Tibial artery (tissue), 4 donors: ENCODE measurements at regions not wholly inside any gene's neighbourhood (a gene's known extent, or its start where the extent isn't known, plus 50 kb on each side); places are given as distances from the start of the nearest gene placed in this dataset.

ENCODE experiments used
- DNase-seq, 2 donors: peaks; one replicate each; pipeline ENCODE4 v3.0.0-alpha.2; 2019
- H3K27ac ChIP-seq, 2 donors: fragments of 200-600 bp; sonication (generic) in 1 of 2; 1 replicate in 1 of 2; 2 replicates in 1 of 2; pipeline ENCODE4 v1.5.1; 2018 to 2019; ENCODE audit warnings: mild to moderate bottlenecking in 1 of 2
- H3K27me3 ChIP-seq, 2 donors: fragments of 200-600 bp; sonication (generic) in 1 of 2; one replicate each; pipeline versions ENCODE4 v1.5.1 to v1.6.0; 2016 to 2019
- H3K36me3 ChIP-seq, 3 donors: fragments of 200-600 bp; sonication (generic) in 2 of 3; one replicate each; pipeline ENCODE4 v1.5.1; 2016 to 2019; ENCODE audit warnings: mild to moderate bottlenecking in 2 of 3
- H3K4me1 ChIP-seq, 4 donors: fragments of 200-600 bp; sonication (generic) in 2 of 4; 1 replicate in 3 of 4; 2 replicates in 1 of 4; pipeline ENCODE4 v1.5.1; 2016 to 2019
- H3K4me3 ChIP-seq, 2 donors: fragments of 200-600 bp; sonication (generic) in 1 of 2; 1 replicate in 1 of 2; 2 replicates in 1 of 2; pipeline ENCODE4 v1.5.1; 2018 to 2019; ENCODE audit warnings: mild to moderate bottlenecking in 2 of 2
- H3K9me3 ChIP-seq, 3 donors: fragments of 200-600 bp; sonication (generic) in 1 of 3; one replicate each; pipeline ENCODE4 v1.5.1; 2016 to 2019
- intact Hi-C: fragments of 100-400 bp; cut with DNase I; formaldehyde crosslinking; loops from one replicate; pipeline ENCODE4 v1.15.0; 2023; ENCODE audit warnings: low total_unique reads
- TF ChIP-seq, protein P1 (sequence below), 2 experiments: fragments of 200-600 bp in 1 of 2; fragments of 450-650 bp in 1 of 2; IDR thresholded peaks; one replicate each; pipeline ENCODE4 v1.5.1; 2017 to 2019; ENCODE audit warnings: antibody characterized with exemption in 2 of 2, mild to moderate bottlenecking in 1 of 2, moderate library complexity in 1 of 2

DNA sequence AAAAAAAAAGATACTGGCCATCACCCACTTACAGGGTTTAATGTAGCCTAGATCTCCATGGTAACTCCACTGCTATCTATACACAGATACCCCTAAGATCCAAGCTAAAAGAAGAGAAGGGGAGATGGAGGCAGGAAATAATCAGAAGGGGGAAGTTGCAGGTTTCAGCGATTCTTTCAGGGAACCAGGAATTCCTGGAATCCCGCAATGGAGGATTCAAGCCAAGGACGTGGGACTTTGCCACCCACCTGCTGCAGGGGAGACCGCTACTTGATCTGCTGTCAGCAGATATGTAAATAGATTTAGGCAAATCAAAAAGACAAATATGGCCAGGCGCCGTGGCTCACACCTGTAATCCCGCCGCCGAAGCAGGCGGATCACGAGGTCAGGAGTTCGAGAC, 121.1 kb downstream of the AIPL1 start:
- H3K36me3 ChIP-seq: no peaks in the 10 kb centered on the region
- no peak for DNase-seq
- H3K9me3 ChIP-seq: no peaks in the 10 kb centered on the region
- no peaks in the 10 kb centered on the region for H3K27me3 ChIP-seq
- H3K27ac ChIP-seq: no peak overlapping the region
- TF ChIP-seq, protein P1, sequence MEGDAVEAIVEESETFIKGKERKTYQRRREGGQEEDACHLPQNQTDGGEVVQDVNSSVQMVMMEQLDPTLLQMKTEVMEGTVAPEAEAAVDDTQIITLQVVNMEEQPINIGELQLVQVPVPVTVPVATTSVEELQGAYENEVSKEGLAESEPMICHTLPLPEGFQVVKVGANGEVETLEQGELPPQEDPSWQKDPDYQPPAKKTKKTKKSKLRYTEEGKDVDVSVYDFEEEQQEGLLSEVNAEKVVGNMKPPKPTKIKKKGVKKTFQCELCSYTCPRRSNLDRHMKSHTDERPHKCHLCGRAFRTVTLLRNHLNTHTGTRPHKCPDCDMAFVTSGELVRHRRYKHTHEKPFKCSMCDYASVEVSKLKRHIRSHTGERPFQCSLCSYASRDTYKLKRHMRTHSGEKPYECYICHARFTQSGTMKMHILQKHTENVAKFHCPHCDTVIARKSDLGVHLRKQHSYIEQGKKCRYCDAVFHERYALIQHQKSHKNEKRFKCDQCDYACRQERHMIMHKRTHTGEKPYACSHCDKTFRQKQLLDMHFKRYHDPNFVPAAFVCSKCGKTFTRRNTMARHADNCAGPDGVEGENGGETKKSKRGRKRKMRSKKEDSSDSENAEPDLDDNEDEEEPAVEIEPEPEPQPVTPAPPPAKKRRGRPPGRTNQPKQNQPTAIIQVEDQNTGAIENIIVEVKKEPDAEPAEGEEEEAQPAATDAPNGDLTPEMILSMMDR (IDR thresholded peaks at IDR 0.05): no peak
- intact Hi-C loops: no loop called here
- H3K4me3 ChIP-seq: no peak overlapping the region
- H3K4me1 ChIP-seq: no peaks in the 10 kb centered on the region

DNA sequence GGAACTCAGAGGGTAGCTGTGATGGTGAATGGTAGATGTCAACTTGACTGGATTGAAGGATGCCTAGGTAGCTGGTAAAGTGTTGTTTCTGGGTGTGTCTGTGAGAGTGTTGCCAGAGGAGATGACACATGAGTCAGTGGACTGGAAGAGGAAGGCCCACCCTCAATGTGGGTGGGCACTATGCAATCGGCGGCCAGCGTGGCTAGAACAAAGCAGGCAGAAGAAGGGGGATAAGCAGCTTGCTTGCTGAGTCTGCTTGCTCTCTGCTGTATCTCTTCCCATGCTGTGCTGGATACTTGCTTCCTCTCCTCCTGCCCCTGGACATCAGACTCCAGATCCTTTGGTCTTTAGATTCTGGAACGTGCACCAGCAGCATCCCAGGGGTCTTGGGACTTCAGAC, 128.1 kb downstream of the AIPL1 start:
- no peak for DNase-seq
- Histone ChIP-seq H3K9me3 (no peaks in the 10 kb centered on the region), H3K36me3 (no peaks in the 10 kb centered on the region), H3K4me1 (no peaks in the 10 kb centered on the region), H3K27me3 (peaks cover 0 to 3% of the 10 kb centered on the region in 2 donors), H3K4me3 (no peak overlapping the region), H3K27ac (no peak overlapping the region)
- intact Hi-C loops: no loop called here
- TF ChIP-seq, protein P1 (IDR thresholded peaks at IDR 0.05): no peak

DNA sequence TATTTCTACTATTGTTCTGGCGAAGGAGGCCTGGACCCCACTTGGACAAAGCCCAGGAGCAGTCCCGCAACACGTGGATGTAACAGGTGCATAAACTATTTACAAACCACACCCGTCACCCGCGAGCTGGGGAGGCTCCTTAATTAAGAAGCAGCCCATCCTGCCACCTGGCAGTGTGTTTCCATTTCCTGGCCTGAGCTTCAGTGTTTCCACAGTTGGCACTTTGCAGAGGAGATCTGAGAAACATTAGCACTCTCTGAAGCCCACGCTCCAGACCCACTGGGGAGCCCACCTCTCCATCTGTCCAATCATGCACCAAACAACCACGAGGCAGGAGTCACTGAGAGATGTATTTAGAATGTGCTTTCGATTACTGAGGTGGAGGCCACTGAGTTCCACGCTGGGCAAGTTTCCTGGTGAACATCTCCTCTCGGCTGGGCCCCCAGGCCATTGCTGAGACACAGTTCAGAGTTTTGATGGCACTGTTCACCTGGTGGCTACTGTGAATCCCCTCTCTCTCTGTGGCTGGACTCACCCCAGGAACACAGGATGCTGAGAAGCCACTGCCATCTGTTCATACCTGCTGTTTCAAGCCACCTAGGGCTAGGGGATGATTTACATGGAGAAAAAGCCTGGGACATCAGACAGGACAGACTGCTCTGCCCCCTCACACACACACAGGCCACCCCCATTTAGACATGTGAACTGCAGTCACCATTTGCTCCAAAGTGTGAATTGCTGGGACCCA, 129.1 kb downstream of the AIPL1 start:
- no peak for DNase-seq
- TF ChIP-seq, protein P1 (IDR thresholded peaks at IDR 0.05): no peak

DNA sequence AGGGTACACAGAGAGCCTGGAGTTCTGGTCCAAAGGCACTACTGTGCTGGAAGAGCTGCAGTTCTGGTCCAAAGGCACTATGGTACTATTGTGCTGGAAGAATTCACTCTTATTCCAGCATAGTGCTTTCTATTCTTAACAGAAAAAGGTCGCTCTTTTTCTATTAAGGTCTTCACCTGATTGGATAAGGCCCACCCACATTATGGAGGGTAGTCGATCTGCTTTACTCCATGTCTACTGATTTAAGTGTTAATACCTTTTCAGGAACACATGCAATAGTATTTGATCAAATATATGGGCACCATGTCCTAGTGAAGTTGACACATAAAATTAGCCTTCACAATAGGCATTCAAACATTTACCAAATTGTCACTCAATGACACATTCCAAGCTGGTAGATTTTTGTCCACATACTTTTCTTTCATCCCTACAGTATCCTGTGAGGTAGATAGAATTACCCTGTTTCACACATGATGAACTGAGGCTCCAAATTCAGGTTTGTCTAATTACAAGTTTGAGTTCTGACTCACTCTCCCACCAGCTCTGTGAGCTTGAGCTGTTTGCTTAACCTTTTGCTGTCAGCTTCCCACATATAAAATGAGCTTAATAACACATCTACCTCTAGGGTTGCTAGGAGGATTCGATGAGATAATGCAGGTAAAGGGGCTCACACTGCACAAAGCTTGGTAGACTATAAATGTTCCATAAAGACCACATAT, 129.9 kb downstream of the AIPL1 start:
- Histone ChIP-seq H3K36me3 (no peaks in the 10 kb centered on the region), H3K9me3 (no peaks in the 10 kb centered on the region), H3K27me3 (peaks cover 0 to 3% of the 10 kb centered on the region in 2 donors), H3K27ac (no peak overlapping the region), H3K4me3 (no peak overlapping the region), H3K4me1 (no peaks in the 10 kb centered on the region)
- TF ChIP-seq, protein P1 (IDR thresholded peaks at IDR 0.05): no peak
- DNase-seq: no peak
- intact Hi-C loops: no loop called here

More for the DNA sequence above, 129.1 kb downstream of the AIPL1 start:
- intact Hi-C loops: no loop called here
- Histone ChIP-seq H3K4me1 (no peaks in the 10 kb centered on the region), H3K36me3 (no peaks in the 10 kb centered on the region), H3K27me3 (peaks cover 0 to 3% of the 10 kb centered on the region in 2 donors), H3K9me3 (no peaks in the 10 kb centered on the region), H3K27ac (no peak overlapping the region), H3K4me3 (no peak overlapping the region)

DNA sequence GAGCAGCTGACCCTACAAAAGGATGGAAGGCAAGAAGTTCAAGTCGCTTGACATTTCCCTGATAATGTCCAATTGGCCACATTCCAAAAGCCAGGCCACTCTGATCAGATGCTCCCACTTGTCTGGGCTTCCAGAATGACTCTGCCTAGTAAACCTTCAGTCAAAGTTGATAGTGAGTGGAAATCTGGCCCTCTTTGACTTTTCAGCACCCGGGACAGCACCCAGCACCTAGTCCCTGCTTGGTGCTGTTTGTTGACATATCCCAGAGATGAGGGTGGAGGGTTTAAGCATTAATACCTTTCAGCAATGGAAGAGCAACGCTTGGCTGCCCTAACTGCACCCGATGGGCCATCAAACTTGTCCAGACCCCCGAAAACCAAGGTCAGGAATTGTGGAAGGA, 131.3 kb downstream of the AIPL1 start:
- H3K36me3 ChIP-seq: no peaks in the 10 kb centered on the region
- H3K4me1 ChIP-seq: no peaks in the 10 kb centered on the region
- TF ChIP-seq, protein P1 (IDR thresholded peaks at IDR 0.05): no peak
- no peak for DNase-seq
- intact Hi-C loops: no loop called here
- H3K9me3 ChIP-seq: no peaks in the 10 kb centered on the region
- peaks cover 0 to 4% of the 10 kb centered on the region in 2 donors for H3K27me3 ChIP-seq
- no peak overlapping the region for H3K27ac ChIP-seq
- H3K4me3 ChIP-seq: no peak overlapping the region
